ENCODE measurements at regions not wholly inside any gene's neighbourhood (a gene's known extent, or its start where the extent isn't known, plus 50 kb on each side); places are given as distances from the start of the nearest gene placed in this dataset.

- H3K9me3 ChIP-seq (ENCODE audit: insufficient read depth, low read depth, low read length): no peaks in the 10 kb centered on the region
- no peak overlapping the region for H3K27ac ChIP-seq (ENCODE audit: low read length)
These were observed 1721.9 kb upstream of the SLC39A10 start for GRCh38 chr2:193935114-193935513.

GRCh38 chr2:193929131-193929530 is 1727.9 kb upstream of the SLC39A10 start:
- Histone ChIP-seq H3K36me3 (ENCODE audit: insufficient read depth, low read depth, low read length) (no peaks in the 10 kb centered on the region), H3K27me3 (ENCODE audit: insufficient read depth, low read length) (no peaks in the 10 kb centered on the region), H3K9me3 (ENCODE audit: insufficient read depth, low read depth, low read length) (no peaks in the 10 kb centered on the region), H3K4me3 (ENCODE audit: low read length) (no peak overlapping the region), H3K9ac (ENCODE audit: low read depth, low read length) (no peak overlapping the region), H3K4me1 (ENCODE audit: insufficient read depth, low read length) (no peaks in the 10 kb centered on the region), H3K27ac (ENCODE audit: low read length) (no peak overlapping the region)

More at GRCh38 chr2:193935114-193935513, 1721.9 kb upstream of the SLC39A10 start:
- Histone ChIP-seq H3K27me3 (ENCODE audit: insufficient read depth, low read length) (no peaks in the 10 kb centered on the region), H3K4me1 (ENCODE audit: insufficient read depth, low read length) (no peaks in the 10 kb centered on the region), H3K4me3 (ENCODE audit: low read length) (no peak overlapping the region), H3K9ac (ENCODE audit: low read depth, low read length) (no peak overlapping the region), H3K36me3 (ENCODE audit: insufficient read depth, low read depth, low read length) (no peaks in the 10 kb centered on the region)

GRCh38 chr2:193907561-193907960 is 1712.8 kb upstream of the TMEFF2 start:
- H3K36me3 ChIP-seq (ENCODE audit: insufficient read depth, low read depth, low read length): no peaks in the 10 kb centered on the region
- H3K9ac ChIP-seq (ENCODE audit: low read depth, low read length): no peak overlapping the region
- H3K27ac ChIP-seq (ENCODE audit: low read length): no peak overlapping the region

GRCh38 chr2:193900292-193900691 is 1705.6 kb upstream of the TMEFF2 start:
- Histone ChIP-seq H3K9me3 (ENCODE audit: insufficient read depth, low read depth, low read length) (no peaks in the 10 kb centered on the region), H3K4me3 (ENCODE audit: low read length) (no peak overlapping the region), H3K4me1 (ENCODE audit: insufficient read depth, low read length) (no peaks in the 10 kb centered on the region), H3K9ac (ENCODE audit: low read depth, low read length) (no peak overlapping the region), H3K27ac (ENCODE audit: low read length) (no peak overlapping the region), H3K27me3 (ENCODE audit: insufficient read depth, low read length) (no peaks in the 10 kb centered on the region), H3K36me3 (ENCODE audit: insufficient read depth, low read depth, low read length) (no peaks in the 10 kb centered on the region)

More at GRCh38 chr2:193907561-193907960, 1712.8 kb upstream of the TMEFF2 start:
- H3K4me1 ChIP-seq (ENCODE audit: insufficient read depth, low read length): no peaks in the 10 kb centered on the region
- no peak overlapping the region for H3K4me3 ChIP-seq (ENCODE audit: low read length)
- H3K27me3 ChIP-seq (ENCODE audit: insufficient read depth, low read length): no peaks in the 10 kb centered on the region
- no peaks in the 10 kb centered on the region for H3K9me3 ChIP-seq (ENCODE audit: insufficient read depth, low read depth, low read length)

- no peak overlapping the region for H3K27ac ChIP-seq (ENCODE audit: low read length)
- H3K4me1 ChIP-seq (ENCODE audit: insufficient read depth, low read length): no peaks in the 10 kb centered on the region
- no peak overlapping the region for H3K9ac ChIP-seq (ENCODE audit: low read depth, low read length)
- no peak overlapping the region for H3K4me3 ChIP-seq (ENCODE audit: low read length)
- H3K9me3 ChIP-seq (ENCODE audit: insufficient read depth, low read depth, low read length): no peaks in the 10 kb centered on the region
- H3K27me3 ChIP-seq (ENCODE audit: insufficient read depth, low read length): no peaks in the 10 kb centered on the region
- no peaks in the 10 kb centered on the region for H3K36me3 ChIP-seq (ENCODE audit: insufficient read depth, low read depth, low read length)
These were observed 1700.5 kb upstream of the TMEFF2 start for GRCh38 chr2:193895226-193895625.

GRCh38 chr2:193894081-193894480 is 1699.3 kb upstream of the TMEFF2 start:
- H3K36me3 ChIP-seq (ENCODE audit: insufficient read depth, low read depth, low read length): no peaks in the 10 kb centered on the region
- H3K9ac ChIP-seq (ENCODE audit: low read depth, low read length): no peak overlapping the region
- no peaks in the 10 kb centered on the region for H3K9me3 ChIP-seq (ENCODE audit: insufficient read depth, low read depth, low read length)
- no peak overlapping the region for H3K27ac ChIP-seq (ENCODE audit: low read length)
- H3K27me3 ChIP-seq (ENCODE audit: insufficient read depth, low read length): no peaks in the 10 kb centered on the region
- no peak overlapping the region for H3K4me3 ChIP-seq (ENCODE audit: low read length)
- H3K4me1 ChIP-seq (ENCODE audit: insufficient read depth, low read length): no peaks in the 10 kb centered on the region

GRCh38 chr2:193891023-193891422 is 1696.3 kb upstream of the TMEFF2 start:
- Histone ChIP-seq H3K27me3 (ENCODE audit: insufficient read depth, low read length) (no peaks in the 10 kb centered on the region), H3K4me3 (ENCODE audit: low read length) (no peak overlapping the region), H3K9ac (ENCODE audit: low read depth, low read length) (no peak overlapping the region), H3K9me3 (ENCODE audit: insufficient read depth, low read depth, low read length) (no peaks in the 10 kb centered on the region), H3K4me1 (ENCODE audit: insufficient read depth, low read length) (no peaks in the 10 kb centered on the region), H3K36me3 (ENCODE audit: insufficient read depth, low read depth, low read length) (no peaks in the 10 kb centered on the region), H3K27ac (ENCODE audit: low read length) (no peak overlapping the region)

GRCh38 chr2:193885419-193885818 is 1690.7 kb upstream of the TMEFF2 start:
- no peak overlapping the region for H3K9ac ChIP-seq (ENCODE audit: low read depth, low read length)
- peaks cover 4% of the 10 kb centered on the region; the same call in 1 of the 2 replicates for H3K9me3 ChIP-seq (ENCODE audit: insufficient read depth, low read depth, low read length)
- no peak overlapping the region for H3K27ac ChIP-seq (ENCODE audit: low read length)
- no peak overlapping the region for H3K4me3 ChIP-seq (ENCODE audit: low read length)
- no peaks in the 10 kb centered on the region for H3K4me1 ChIP-seq (ENCODE audit: insufficient read depth, low read length)
- H3K27me3 ChIP-seq (ENCODE audit: insufficient read depth, low read length): no peaks in the 10 kb centered on the region
- H3K36me3 ChIP-seq (ENCODE audit: insufficient read depth, low read depth, low read length): no peaks in the 10 kb centered on the region

GRCh38 chr2:193883820-193884219 is 1689.1 kb upstream of the TMEFF2 start:
- Histone ChIP-seq H3K36me3 (ENCODE audit: insufficient read depth, low read depth, low read length) (no peaks in the 10 kb centered on the region), H3K27ac (ENCODE audit: low read length) (no peak overlapping the region), H3K27me3 (ENCODE audit: insufficient read depth, low read length) (no peaks in the 10 kb centered on the region), H3K4me3 (ENCODE audit: low read length) (no peak overlapping the region), H3K4me1 (ENCODE audit: insufficient read depth, low read length) (no peaks in the 10 kb centered on the region), H3K9ac (ENCODE audit: low read depth, low read length) (no peak overlapping the region), H3K9me3 (ENCODE audit: insufficient read depth, low read depth, low read length) (peaks cover 4% of the 10 kb centered on the region; the same call in 1 of the 2 replicates)

GRCh38 chr2:193876980-193877379 is 1682.2 kb upstream of the TMEFF2 start:
- H3K4me3 ChIP-seq (ENCODE audit: low read length): no peak overlapping the region

GRCh38 chr2:193869564-193869963 is 1674.8 kb upstream of the TMEFF2 start:
- Histone ChIP-seq H3K9me3 (ENCODE audit: insufficient read depth, low read depth, low read length) (no peaks in the 10 kb centered on the region), H3K9ac (ENCODE audit: low read depth, low read length) (no peak overlapping the region)

More at GRCh38 chr2:193876980-193877379, 1682.2 kb upstream of the TMEFF2 start:
- Histone ChIP-seq H3K9me3 (ENCODE audit: insufficient read depth, low read depth, low read length) (no peaks in the 10 kb centered on the region), H3K4me1 (ENCODE audit: insufficient read depth, low read length) (no peaks in the 10 kb centered on the region), H3K27me3 (ENCODE audit: insufficient read depth, low read length) (no peaks in the 10 kb centered on the region), H3K9ac (ENCODE audit: low read depth, low read length) (no peak overlapping the region), H3K27ac (ENCODE audit: low read length) (no peak overlapping the region), H3K36me3 (ENCODE audit: insufficient read depth, low read depth, low read length) (no peaks in the 10 kb centered on the region)

GRCh38 chr2:193868833-193869232 is 1674.1 kb upstream of the TMEFF2 start:
- Histone ChIP-seq H3K4me1 (ENCODE audit: insufficient read depth, low read length) (no peaks in the 10 kb centered on the region), H3K4me3 (ENCODE audit: low read length) (no peak overlapping the region), H3K9ac (ENCODE audit: low read depth, low read length) (no peak overlapping the region), H3K36me3 (ENCODE audit: insufficient read depth, low read depth, low read length) (no peaks in the 10 kb centered on the region), H3K9me3 (ENCODE audit: insufficient read depth, low read depth, low read length) (no peaks in the 10 kb centered on the region), H3K27ac (ENCODE audit: low read length) (no peak overlapping the region), H3K27me3 (ENCODE audit: insufficient read depth, low read length) (no peaks in the 10 kb centered on the region)

More at GRCh38 chr2:193869564-193869963, 1674.8 kb upstream of the TMEFF2 start:
- Histone ChIP-seq H3K4me1 (ENCODE audit: insufficient read depth, low read length) (no peaks in the 10 kb centered on the region), H3K27ac (ENCODE audit: low read length) (no peak overlapping the region), H3K36me3 (ENCODE audit: insufficient read depth, low read depth, low read length) (no peaks in the 10 kb centered on the region), H3K27me3 (ENCODE audit: insufficient read depth, low read length) (no peaks in the 10 kb centered on the region), H3K4me3 (ENCODE audit: low read length) (no peak overlapping the region)

Data from iPS-20b (cell line).